HT-29 (cell line): ENCODE measurements at regions not wholly inside any gene's neighbourhood (a gene's known extent, or its start where the extent isn't known, plus 50 kb on each side); places are given as distances from the start of the nearest gene placed in this dataset.
A peak's percentile ranks its signal among the peaks of the same experiment; 100 is the strongest.
"Not testable (repeated sequence)": the region's sequence is repeated elsewhere in the genome, so short reads cannot be mapped to it uniquely, and the experiment has no call there.

ENCODE experiments used
- DNase-seq: peaks from one replicate; pipeline ENCODE4 v3.0.0-alpha.2; 2015; ENCODE audit warnings: low spot score

GRCh38 chr2:87637249-87637990 lies 110.5 kb upstream of the PLGLB2 start:
- not testable (repeated sequence) for DNase-seq

GRCh38 chr2:87638114-87638807 lies 109.6 kb upstream of the PLGLB2 start:
- DNase-seq: not testable (repeated sequence)

GRCh38 chr2:87638872-87639271 lies 109.0 kb upstream of the PLGLB2 start:
- DNase-seq: not testable (repeated sequence)

- DNase-seq: not testable (repeated sequence)
These were observed 108.0 kb upstream of the PLGLB2 start for GRCh38 chr2:87639801-87640440.

GRCh38 chr2:87640961-87641563 lies 106.8 kb upstream of the PLGLB2 start:
- not testable (repeated sequence) for DNase-seq

- DNase-seq: not testable (repeated sequence)
These were observed 104.7 kb upstream of the PLGLB2 start for GRCh38 chr2:87643165-87643564.

GRCh38 chr2:87647737-87648498 lies 100.0 kb upstream of the PLGLB2 start:
- not testable (repeated sequence) for DNase-seq

GRCh38 chr2:87648815-87649214 lies 99.1 kb upstream of the PLGLB2 start:
- DNase-seq: not testable (repeated sequence)

GRCh38 chr2:87649871-87650270 lies 98.0 kb upstream of the PLGLB2 start:
- DNase-seq: not testable (repeated sequence)

GRCh38 chr2:87650837-87651236 lies 97.0 kb upstream of the PLGLB2 start:
- not testable (repeated sequence) for DNase-seq

GRCh38 chr2:87651589-87651988 lies 96.3 kb upstream of the PLGLB2 start:
- DNase-seq: not testable (repeated sequence)

GRCh38 chr2:87653373-87653772 lies 94.5 kb upstream of the PLGLB2 start:
- not testable (repeated sequence) for DNase-seq

- not testable (repeated sequence) for DNase-seq
These were observed 93.6 kb upstream of the PLGLB2 start for GRCh38 chr2:87654136-87654814.

GRCh38 chr2:87657915-87658314 lies 90.0 kb upstream of the PLGLB2 start:
- not testable (repeated sequence) for DNase-seq

GRCh38 chr2:87658357-87658756 lies 89.5 kb upstream of the PLGLB2 start:
- DNase-seq: not testable (repeated sequence)

GRCh38 chr2:87658976-87659375 lies 88.9 kb upstream of the PLGLB2 start:
- not testable (repeated sequence) for DNase-seq

- DNase-seq: not testable (repeated sequence)
These were observed 87.7 kb upstream of the PLGLB2 start for GRCh38 chr2:87660164-87660563.

GRCh38 chr2:87662316-87663290 lies 85.3 kb upstream of the PLGLB2 start:
- DNase-seq: peak; percentile 94

GRCh38 chr2:87663347-87663746 lies 84.5 kb upstream of the PLGLB2 start:
- not testable (repeated sequence) for DNase-seq
